PC-9 (cell line): ENCODE measurements at regions not wholly inside any gene's neighbourhood (a gene's known extent, or its start where the extent isn't known, plus 50 kb on each side); places are given as distances from the start of the nearest gene placed in this dataset.

ENCODE experiments used
- CTCF ChIP-seq: fragments of 200-600 bp; sonication (generic); conservative IDR thresholded peaks from 2 replicates; pipeline ENCODE4 v1.6.1; 2017; ENCODE audit warnings: mixed run types, antibody characterized with exemption, mild to moderate bottlenecking, moderate library complexity
- EZH2 ChIP-seq: fragments of 200-600 bp; sonication (generic); IDR thresholded peaks from 2 replicates; pipeline ENCODE4 v1.8.0; 2017; ENCODE audit warnings: antibody characterized with exemption, low read depth

GRCh38 chr14:98181241-98181640 lies 1090.8 kb downstream of the BCL11B start:
- TF ChIP-seq CTCF (no peak), EZH2 (no peak)
